ENCODE measurements at regions not wholly inside any gene's neighbourhood (a gene's known extent, or its start where the extent isn't known, plus 50 kb on each side); places are given as distances from the start of the nearest gene placed in this dataset.

DNA sequence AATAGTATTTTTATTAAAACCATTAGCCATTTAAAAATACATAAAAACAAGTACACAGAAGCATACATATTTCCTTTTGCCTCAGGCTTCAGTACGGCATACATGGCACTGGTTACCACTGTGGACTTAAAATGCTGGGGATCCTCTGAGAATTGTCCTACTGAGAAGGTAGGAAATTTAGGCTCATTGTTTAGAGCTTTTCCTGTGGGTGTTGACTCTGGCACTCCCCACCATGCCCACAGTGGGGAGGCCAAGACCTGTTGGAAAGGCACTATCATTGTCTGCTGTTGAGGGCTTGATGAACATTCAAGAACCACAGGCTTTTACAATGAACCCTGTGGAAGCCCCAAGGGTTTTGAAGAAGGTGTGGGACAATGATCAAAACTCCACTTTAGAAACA is 473.4 kb downstream of the BTBD3 start:
- no peak overlapping the region for H3K27ac ChIP-seq (ENCODE audit: low read depth, low read length)

More for the DNA sequence above, 473.4 kb downstream of the BTBD3 start:
- Histone ChIP-seq H3K23me2 (ENCODE audit: low read depth, low read length) (no peaks in the 10 kb centered on the region), H3K79me2 (ENCODE audit: control insufficient read depth in 1 of 2, insufficient read depth in 2 of 2, low read length in 2 of 2) (no peaks in the 10 kb centered on the region), H3K23ac (ENCODE audit: insufficient read length) (no peak overlapping the region), H3K9ac (replicated peaks in 1 of 4; ENCODE audit: extremely low read depth in 1 of 4, low read depth in 3 of 4, low read length in 3 of 4) (no peak overlapping the region), H4K20me1 (replicated peaks in 1 of 2; ENCODE audit: control insufficient read depth in 1 of 2, insufficient read depth in 2 of 2, low read length in 2 of 2) (no peaks in the 10 kb centered on the region), H3K79me1 (ENCODE audit: low read depth, low read length) (no peaks in the 10 kb centered on the region), H3K4me3 (ENCODE audit: extremely low read depth in 1 of 4, insufficient read depth in 2 of 4, low read depth in 3 of 4, low read length in 4 of 4) (no peak overlapping the region), H2AFZ (ENCODE audit: low read length) (no peak overlapping the region), H3K18ac (ENCODE audit: extremely low read depth, low read length) (no peak overlapping the region), H4K5ac (ENCODE audit: insufficient read length, low read depth, low read length) (no peak overlapping the region), H2AK5ac (ENCODE audit: low read depth, low read length) (no peak overlapping the region), H2BK120ac (replicated peaks; ENCODE audit: low read depth, low read length) (no peak overlapping the region), H2BK20ac (ENCODE audit: low read length) (no peak overlapping the region), H3K4ac (replicated peaks; ENCODE audit: insufficient read length, low read depth, low read length) (no peak overlapping the region), H2BK12ac (ENCODE audit: low read depth, low read length) (no peak overlapping the region), H4K91ac (replicated peaks; ENCODE audit: insufficient read length, low read length) (no peak overlapping the region), H3K9me3 (ENCODE audit: insufficient read depth in 2 of 2, low read depth in 1 of 2, low read length in 1 of 2) (no peaks in the 10 kb centered on the region), H4K8ac (ENCODE audit: extremely low read depth, insufficient read depth, low read length) (no peak overlapping the region), H3K27me3 (replicated peaks in 1 of 4; ENCODE audit: control insufficient read depth in 3 of 4, extremely low read depth in 1 of 4, insufficient read depth in 3 of 4, low read length in 3 of 4) (no peaks in the 10 kb centered on the region), H3K56ac (replicated peaks; ENCODE audit: insufficient read length, low read depth, low read length) (no peak overlapping the region), H3K4me2 (ENCODE audit: insufficient read depth in 1 of 2, low read depth in 2 of 2, low read length in 2 of 2) (no peak overlapping the region), H3K4me1 (replicated peaks in 1 of 4; ENCODE audit: control insufficient read depth in 3 of 4, insufficient read depth in 4 of 4, low read length in 3 of 4) (no peaks in the 10 kb centered on the region), H3K36me3 (ENCODE audit: control insufficient read depth in 2 of 4, insufficient read depth in 4 of 4, low read length in 3 of 4) (no peaks in the 10 kb centered on the region), H3K14ac (ENCODE audit: insufficient read length) (no peak overlapping the region), H2BK5ac (ENCODE audit: low read depth, low read length) (no peak overlapping the region), H2BK15ac (ENCODE audit: low read length) (no peak overlapping the region)
- WGBS, 2 experiments (ENCODE audit: extremely low coverage in 1 of 2, insufficient coverage in 1 of 2, insufficient read length in 1 of 2, insufficient replicate concordance in 2 of 2, low coverage in 1 of 2, low lambda C conversion rate in 2 of 2, missing lambda C conversion rate in 1 of 2): 100% methylated on average over 1 of the region's 1 CpG; no CpG with 5 or more reads in 1 of the 2 experiments
- peak in 1 of 2 experiments; percentile 18; a peak in 1 of 4 replicates for TF ChIP-seq RAD21 (IDR thresholded peaks at IDR 0.05 in 1 of 2, conservative IDR thresholded peaks at IDR 0.05 in 1 of 2; ENCODE audit: low read depth in 2 of 2, low read length in 2 of 2)
- no peak for TF ChIP-seq JUN (IDR thresholded peaks at IDR 0.05; ENCODE audit: low read depth, low read length)
- FAIRE-seq (no peak), DNase-seq (ENCODE audit: low read depth in 1 of 2, low spot score in 2 of 2) (no peak)
- ChIA-PET CTCF (ENCODE audit: partially characterized antibody) (interaction anchor here (2.0 to 2.8 kb wide), 2 partner anchors 11 to 33 kb away, joined by 5 to 11 read pairs; no protein-coding TSS in a partner anchor), POLR2A (ENCODE audit: partially characterized antibody) (no interaction called here)

Data from H1 (cell line).